Loucy (cell line): ENCODE measurements at regions not wholly inside any gene's neighbourhood (a gene's known extent, or its start where the extent isn't known, plus 50 kb on each side); places are given as distances from the start of the nearest gene placed in this dataset.

Experiments used
- H2AFZ ChIP-seq: fragments of 200-600 bp; sonication (generic); 2 replicates; pipeline ENCODE4 v1.6.0; 2016; ENCODE audit warnings: antibody characterized with exemption, mild to moderate bottlenecking, low read length, moderate library complexity
- H3F3A ChIP-seq: fragments of 200-600 bp; 2 replicates; pipeline ENCODE4 v1.6.0; 2016; ENCODE audit warnings: antibody characterized with exemption, low read depth, mild to moderate bottlenecking
- H3K27me3 ChIP-seq: fragments of 200-600 bp; sonication (generic); 2 replicates; pipeline ENCODE4 v1.6.1; 2014; ENCODE audit warnings: low read length, mild to moderate bottlenecking; ENCODE audit not compliant: insufficient read depth, poor library complexity, severe bottlenecking
- H3K36me3 ChIP-seq: fragments of 200-600 bp; sonication (generic); 2 replicates; pipeline ENCODE4 v1.6.1; 2016; ENCODE audit warnings: low read length; ENCODE audit not compliant: insufficient read depth
- H3K4me1 ChIP-seq: fragments of 200-600 bp; sonication (generic); 2 replicates; pipeline ENCODE4 v1.5.1; 2014; ENCODE audit warnings: low read length, mild to moderate bottlenecking; ENCODE audit not compliant: insufficient read depth, poor library complexity, severe bottlenecking
- H3K4me2 ChIP-seq: fragments of 200-600 bp; sonication (generic); 2 replicates; pipeline ENCODE4 v1.6.0; 2014; ENCODE audit warnings: antibody characterized with exemption, low read length, low read depth, mild to moderate bottlenecking; ENCODE audit not compliant: poor library complexity, severe bottlenecking
- H3K4me3 ChIP-seq: fragments of 200-600 bp; sonication (generic); 2 replicates; pipeline ENCODE4 v1.5.1; 2014; ENCODE audit warnings: low read length, mild to moderate bottlenecking, mixed read lengths; ENCODE audit not compliant: poor library complexity, severe bottlenecking
- H3K79me2 ChIP-seq: fragments of 200-600 bp; sonication (generic); 2 replicates; pipeline ENCODE4 v1.6.1; 2014; ENCODE audit warnings: low read length; ENCODE audit not compliant: insufficient read depth
- H3K9ac ChIP-seq: fragments of 200-600 bp; sonication (generic); 2 replicates; pipeline ENCODE4 v1.6.0; 2014; ENCODE audit warnings: mild to moderate bottlenecking, low read depth, low read length, moderate library complexity; ENCODE audit not compliant: poor library complexity, severe bottlenecking
- H3K9me2 ChIP-seq: fragments of 200-600 bp; sonication (generic); replicated peaks from 2 replicates; pipeline ENCODE4 v1.6.1; 2016; ENCODE audit warnings: low read depth, low read length, mixed read lengths
- H3K9me3 ChIP-seq: fragments of 200-600 bp; sonication (generic); 2 replicates; pipeline ENCODE4 v1.6.1; 2014; ENCODE audit warnings: mild to moderate bottlenecking, antibody characterized with exemption, low read length, low read depth; ENCODE audit not compliant: insufficient read depth
- H4K20me1 ChIP-seq: fragments of 200-600 bp; sonication (generic); 2 replicates; pipeline ENCODE4 v1.6.0; 2014; ENCODE audit warnings: antibody characterized with exemption, low read length, mild to moderate bottlenecking; ENCODE audit not compliant: insufficient read depth, poor library complexity, severe bottlenecking
- EZH2phosphoT487 ChIP-seq: fragments of 200-600 bp; IDR thresholded peaks from 2 replicates; pipeline ENCODE4 v1.6.1; 2018; ENCODE audit warnings: antibody characterized with exemption, mild to moderate bottlenecking, moderate library complexity, borderline replicate concordance
- TF ChIP-seq, protein P1 (sequence below): fragments of 200-600 bp; sonication (generic); conservative IDR thresholded peaks from 2 replicates; pipeline ENCODE4 v1.5.1; 2014; ENCODE audit warnings: mild to moderate bottlenecking, antibody characterized with exemption, low read length

DNA sequence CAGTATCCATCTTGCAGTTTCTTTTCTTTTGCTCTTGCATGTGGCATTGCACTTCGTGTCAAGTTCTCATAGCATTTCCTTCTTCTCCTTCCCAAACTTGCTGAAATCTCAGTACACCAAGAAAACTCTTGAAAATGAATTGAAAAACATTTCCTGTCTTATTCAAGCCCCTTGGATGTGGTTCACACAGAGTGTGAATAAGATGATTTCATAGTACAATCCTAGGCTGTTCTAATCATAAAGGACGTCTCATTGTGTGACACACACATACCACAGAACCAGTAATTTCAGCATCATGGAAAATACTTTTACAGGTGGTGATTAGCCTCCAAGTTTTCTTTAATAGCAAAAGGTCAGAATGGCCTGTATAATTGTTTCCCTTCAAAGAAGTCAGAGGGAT, 121.6 kb upstream of the AADACL2 start:
- Histone ChIP-seq H3K4me3 (no peak overlapping the region), H3K36me3 (no peaks in the 10 kb centered on the region), H2AFZ (no peak overlapping the region), H3K9ac (no peak overlapping the region), H3K4me2 (no peak overlapping the region), H3K79me2 (no peaks in the 10 kb centered on the region), H3F3A (peaks cover 8% of the 10 kb centered on the region; the same call in 1 of the 2 replicates), H3K27me3 (no peaks in the 10 kb centered on the region), H4K20me1 (no peaks in the 10 kb centered on the region), H3K9me2 (no peaks in the 10 kb centered on the region), H3K9me3 (0 out of 2 replicates have a peak, but pooled peaks cover 3% of the 10 kb centered on the region), H3K4me1 (peaks cover 27% of the 10 kb centered on the region)
- TF ChIP-seq EZH2phosphoT487, result no peak
- TF ChIP-seq, protein P1, sequence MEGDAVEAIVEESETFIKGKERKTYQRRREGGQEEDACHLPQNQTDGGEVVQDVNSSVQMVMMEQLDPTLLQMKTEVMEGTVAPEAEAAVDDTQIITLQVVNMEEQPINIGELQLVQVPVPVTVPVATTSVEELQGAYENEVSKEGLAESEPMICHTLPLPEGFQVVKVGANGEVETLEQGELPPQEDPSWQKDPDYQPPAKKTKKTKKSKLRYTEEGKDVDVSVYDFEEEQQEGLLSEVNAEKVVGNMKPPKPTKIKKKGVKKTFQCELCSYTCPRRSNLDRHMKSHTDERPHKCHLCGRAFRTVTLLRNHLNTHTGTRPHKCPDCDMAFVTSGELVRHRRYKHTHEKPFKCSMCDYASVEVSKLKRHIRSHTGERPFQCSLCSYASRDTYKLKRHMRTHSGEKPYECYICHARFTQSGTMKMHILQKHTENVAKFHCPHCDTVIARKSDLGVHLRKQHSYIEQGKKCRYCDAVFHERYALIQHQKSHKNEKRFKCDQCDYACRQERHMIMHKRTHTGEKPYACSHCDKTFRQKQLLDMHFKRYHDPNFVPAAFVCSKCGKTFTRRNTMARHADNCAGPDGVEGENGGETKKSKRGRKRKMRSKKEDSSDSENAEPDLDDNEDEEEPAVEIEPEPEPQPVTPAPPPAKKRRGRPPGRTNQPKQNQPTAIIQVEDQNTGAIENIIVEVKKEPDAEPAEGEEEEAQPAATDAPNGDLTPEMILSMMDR, result no peak

DNA sequence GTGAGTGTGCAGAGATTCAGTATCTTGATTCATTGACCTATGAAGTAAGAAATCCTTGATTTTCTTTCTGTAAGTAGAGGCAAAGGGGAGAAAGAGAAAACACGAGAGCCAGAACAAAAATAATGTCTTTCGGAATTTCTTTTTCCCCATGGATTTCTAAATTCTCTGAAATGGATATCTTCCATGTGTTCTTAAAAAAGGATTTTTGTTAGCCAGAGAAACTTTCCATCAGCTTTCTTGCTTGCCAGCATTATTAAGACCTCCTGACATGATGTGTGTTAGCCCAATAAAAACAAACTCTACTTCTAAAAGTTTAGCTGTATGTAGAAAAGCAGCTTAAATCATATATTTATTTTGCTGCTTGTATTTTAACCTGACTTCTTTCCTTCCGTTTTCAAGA, 122.3 kb upstream of the AADACL2 start:
- no peaks in the 10 kb centered on the region for H3K36me3 ChIP-seq
- no peak overlapping the region for H3K4me2 ChIP-seq
- no peaks in the 10 kb centered on the region for H3K27me3 ChIP-seq
- no peak overlapping the region for H2AFZ ChIP-seq
- H3F3A ChIP-seq, result peaks cover 5% of the 10 kb centered on the region; the same call in 1 of the 2 replicates
- H3K9me2 ChIP-seq, result no peaks in the 10 kb centered on the region
- no peaks in the 10 kb centered on the region for H3K79me2 ChIP-seq
- 0 out of 2 replicates have a peak, but pooled peaks cover 3% of the 10 kb centered on the region for H3K9me3 ChIP-seq
- H3K4me3 ChIP-seq, result no peak overlapping the region
- H3K9ac ChIP-seq, result no peak overlapping the region
- H4K20me1 ChIP-seq, result no peaks in the 10 kb centered on the region
- H3K4me1 ChIP-seq, result peaks cover 21% of the 10 kb centered on the region
- TF ChIP-seq, protein P1, result no peak
- TF ChIP-seq EZH2phosphoT487, result no peak

DNA sequence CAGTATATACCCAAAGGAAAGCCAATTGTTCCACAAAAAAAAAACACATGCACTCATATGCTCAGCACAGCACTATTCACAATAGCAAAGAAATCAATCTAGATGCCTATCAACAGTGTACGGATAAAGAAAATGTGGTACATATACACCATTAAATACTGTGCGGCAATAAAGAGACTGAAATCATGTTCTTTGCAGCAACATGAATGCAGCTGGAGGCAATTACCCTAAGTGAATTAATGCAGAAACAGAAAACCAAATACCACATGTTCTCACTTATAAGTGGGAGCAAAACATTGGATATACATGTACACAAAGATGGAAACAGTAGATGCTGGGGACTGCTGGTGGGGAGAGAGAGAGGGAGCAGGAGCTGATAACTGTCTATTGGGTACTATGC, 124.2 kb upstream of the AADACL2 start:
- TF ChIP-seq, protein P1, result no peak
- TF ChIP-seq EZH2phosphoT487, result no peak
- H3K9me3 ChIP-seq, result 0 out of 2 replicates have a peak, but pooled peaks cover 3% of the 10 kb centered on the region
- no peaks in the 10 kb centered on the region for H4K20me1 ChIP-seq
- no peak overlapping the region for H3K4me2 ChIP-seq
- no peaks in the 10 kb centered on the region for H3F3A ChIP-seq
- no peak overlapping the region for H2AFZ ChIP-seq
- H3K4me1 ChIP-seq, result peaks cover 6% of the 10 kb centered on the region
- H3K9me2 ChIP-seq, result no peaks in the 10 kb centered on the region
- H3K79me2 ChIP-seq, result no peaks in the 10 kb centered on the region
- no peak overlapping the region for H3K9ac ChIP-seq
- no peaks in the 10 kb centered on the region for H3K36me3 ChIP-seq
- H3K27me3 ChIP-seq, result no peaks in the 10 kb centered on the region
- H3K4me3 ChIP-seq, result no peak overlapping the region
